Osteoblast (primary cell): ENCODE measurements at regions not wholly inside any gene's neighbourhood (a gene's known extent, or its start where the extent isn't known, plus 50 kb on each side); places are given as distances from the start of the nearest gene placed in this dataset.
"Not testable (repeated sequence)": the region's sequence is repeated elsewhere in the genome, so short reads cannot be mapped to it uniquely, and the experiment has no call there.

Source experiments
- DNase-seq: peaks from one replicate; pipeline ENCODE4 v3.0.0; 2011; ENCODE audit warnings: low spot score, mixed read lengths; ENCODE audit not compliant: insufficient read length; ENCODE audit errors: missing footprints
- H2AFZ ChIP-seq: 2 replicates; pipeline ENCODE4 v1.6.0; 2011; ENCODE audit warnings: mild to moderate bottlenecking, low read length
- H3K27ac ChIP-seq: 2 replicates; pipeline ENCODE4 v1.5.1; 2011; ENCODE audit warnings: mild to moderate bottlenecking, low read depth, low read length, moderate library complexity
- H3K27me3 ChIP-seq: 2 replicates; pipeline ENCODE4 v1.6.0; 2012; ENCODE audit warnings: mild to moderate bottlenecking, control low read depth, inconsistent platforms, low read length, moderate library complexity; ENCODE audit not compliant: insufficient read depth
- H3K36me3 ChIP-seq: 2 replicates; pipeline ENCODE4 v1.5.1; 2011; ENCODE audit warnings: mild to moderate bottlenecking, low read length, control low read depth, moderate library complexity; ENCODE audit not compliant: insufficient read depth
- H3K4me1 ChIP-seq: 2 replicates; pipeline ENCODE4 v1.5.1; 2011; ENCODE audit warnings: mild to moderate bottlenecking, low read length, control low read depth, moderate library complexity; ENCODE audit not compliant: insufficient read depth
- H3K4me2 ChIP-seq: 2 replicates; pipeline ENCODE4 v1.6.0; 2011; ENCODE audit warnings: mild to moderate bottlenecking, low read length; ENCODE audit not compliant: insufficient read depth
- H3K4me3 ChIP-seq: fragments of 200-600 bp; sonication (generic); 3 replicates; pipeline ENCODE4 v1.5.1; 2012; ENCODE audit warnings: mild to moderate bottlenecking, low read length, inconsistent platforms; ENCODE audit not compliant: insufficient read depth
- H3K79me2 ChIP-seq: 2 replicates; pipeline ENCODE4 v1.6.0; 2012; ENCODE audit warnings: mild to moderate bottlenecking, low read length, control low read depth, inconsistent platforms; ENCODE audit not compliant: insufficient read depth
- H3K9me3 ChIP-seq: 2 replicates; pipeline ENCODE4 v1.5.1; 2011; ENCODE audit warnings: low read depth, low read length, control low read depth
- H4K20me1 ChIP-seq: 2 replicates; pipeline ENCODE4 v1.6.0; 2012; ENCODE audit warnings: mild to moderate bottlenecking, low read length, control low read depth; ENCODE audit not compliant: insufficient read depth
- TF ChIP-seq, protein P1 (sequence below): IDR thresholded peaks from 2 replicates; pipeline ENCODE4 v1.5.1; 2011; ENCODE audit warnings: mild to moderate bottlenecking, low read depth, low read length, moderate library complexity; ENCODE audit errors: extremely low read depth

DNA sequence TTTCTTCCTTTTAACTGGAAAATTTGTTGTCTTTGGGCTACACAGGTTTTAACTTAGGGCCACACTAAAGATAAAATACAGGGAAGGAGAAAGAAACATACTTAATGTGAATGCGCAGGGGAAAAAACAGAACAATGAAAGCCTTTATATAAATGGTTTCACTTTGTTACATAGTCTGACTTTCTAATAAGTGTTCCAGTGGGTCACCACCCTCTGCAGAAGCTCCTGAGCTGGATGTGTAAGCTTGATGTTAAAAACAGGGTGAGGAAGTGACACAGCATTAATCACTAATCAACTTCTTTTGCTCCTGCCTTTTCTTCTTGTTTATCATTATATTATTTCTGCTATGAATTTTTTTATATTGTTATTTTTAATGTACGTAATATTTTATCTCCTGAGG lies 445.6 kb upstream of the CA10 start:
- no peak overlapping the region for H2AFZ ChIP-seq
- no peaks in the 10 kb centered on the region for H3K79me2 ChIP-seq
- no peaks in the 10 kb centered on the region for H3K9me3 ChIP-seq
- H3K27me3 ChIP-seq: no peaks in the 10 kb centered on the region
- no peaks in the 10 kb centered on the region for H4K20me1 ChIP-seq
- H3K36me3 ChIP-seq: no peaks in the 10 kb centered on the region
- H3K4me2 ChIP-seq: no peak overlapping the region
- no peaks in the 10 kb centered on the region for H3K4me1 ChIP-seq
- no peak overlapping the region for H3K27ac ChIP-seq
- TF ChIP-seq, protein P1, sequence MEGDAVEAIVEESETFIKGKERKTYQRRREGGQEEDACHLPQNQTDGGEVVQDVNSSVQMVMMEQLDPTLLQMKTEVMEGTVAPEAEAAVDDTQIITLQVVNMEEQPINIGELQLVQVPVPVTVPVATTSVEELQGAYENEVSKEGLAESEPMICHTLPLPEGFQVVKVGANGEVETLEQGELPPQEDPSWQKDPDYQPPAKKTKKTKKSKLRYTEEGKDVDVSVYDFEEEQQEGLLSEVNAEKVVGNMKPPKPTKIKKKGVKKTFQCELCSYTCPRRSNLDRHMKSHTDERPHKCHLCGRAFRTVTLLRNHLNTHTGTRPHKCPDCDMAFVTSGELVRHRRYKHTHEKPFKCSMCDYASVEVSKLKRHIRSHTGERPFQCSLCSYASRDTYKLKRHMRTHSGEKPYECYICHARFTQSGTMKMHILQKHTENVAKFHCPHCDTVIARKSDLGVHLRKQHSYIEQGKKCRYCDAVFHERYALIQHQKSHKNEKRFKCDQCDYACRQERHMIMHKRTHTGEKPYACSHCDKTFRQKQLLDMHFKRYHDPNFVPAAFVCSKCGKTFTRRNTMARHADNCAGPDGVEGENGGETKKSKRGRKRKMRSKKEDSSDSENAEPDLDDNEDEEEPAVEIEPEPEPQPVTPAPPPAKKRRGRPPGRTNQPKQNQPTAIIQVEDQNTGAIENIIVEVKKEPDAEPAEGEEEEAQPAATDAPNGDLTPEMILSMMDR: no peak
- DNase-seq: no peak
- H3K4me3 ChIP-seq: no peak overlapping the region

DNA sequence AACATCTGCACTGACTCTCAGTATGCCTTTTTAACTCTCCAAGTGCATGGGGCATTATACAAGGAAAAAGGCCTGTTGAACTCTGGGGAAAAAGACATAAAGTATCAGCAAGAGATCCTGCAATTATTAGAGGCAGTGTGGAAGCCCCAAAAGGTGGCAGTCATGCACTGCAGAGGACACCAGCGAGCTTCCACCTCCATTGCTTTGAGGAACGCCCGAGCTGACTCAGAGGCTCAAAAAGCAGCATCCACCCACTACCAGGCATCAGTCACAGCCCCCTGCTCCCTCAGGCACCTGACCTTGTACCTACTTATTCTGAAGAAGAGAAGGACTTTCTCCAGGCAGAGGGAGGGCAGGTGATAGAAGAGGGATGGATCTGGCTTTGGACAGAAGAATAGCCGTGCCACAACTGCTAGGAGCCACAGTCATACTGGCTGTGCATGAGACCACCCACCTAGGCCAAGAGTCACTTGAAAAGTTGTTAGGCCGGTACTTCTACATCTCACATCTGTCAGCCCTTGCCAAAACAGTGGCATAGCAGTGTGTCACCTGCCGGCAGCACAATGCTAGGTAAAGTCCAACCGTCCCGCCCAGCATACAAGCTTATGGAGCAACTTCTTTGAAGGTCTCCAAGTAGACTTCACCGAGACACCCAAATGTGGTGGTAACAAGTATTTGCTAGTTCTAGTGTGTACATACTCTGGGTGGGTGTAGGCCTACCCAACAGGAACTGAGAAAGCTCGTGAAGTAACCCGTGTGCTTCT lies 439.1 kb upstream of the CA10 start:
- not testable (repeated sequence) for H3K4me1 ChIP-seq, H3K4me3 ChIP-seq, DNase-seq, H3K36me3 ChIP-seq, H3K79me2 ChIP-seq, H3K27me3 ChIP-seq, H3K27ac ChIP-seq, H4K20me1 ChIP-seq, H2AFZ ChIP-seq, H3K4me2 ChIP-seq, H3K9me3 ChIP-seq

DNA sequence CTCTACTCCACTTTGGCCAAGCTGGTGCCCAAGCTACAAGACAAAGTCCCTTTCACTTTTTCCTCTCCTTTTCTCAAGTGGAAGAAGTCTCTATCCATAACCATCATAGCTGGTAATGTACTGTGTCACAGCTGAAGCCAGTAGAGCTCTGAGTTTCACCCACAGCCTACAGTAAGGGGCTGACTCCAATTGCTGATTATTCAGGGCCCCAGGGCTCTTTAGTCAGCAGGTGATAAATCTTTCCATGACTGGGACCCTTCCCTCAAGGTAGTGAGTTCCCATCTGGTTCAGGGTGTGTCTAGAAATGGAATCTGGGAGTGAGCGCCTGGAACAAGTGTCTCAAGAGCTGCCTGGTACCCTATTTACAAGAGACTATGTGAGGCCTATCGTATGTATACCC lies 436.0 kb upstream of the CA10 start:
- H3K4me1 ChIP-seq: no peaks in the 10 kb centered on the region
- no peaks in the 10 kb centered on the region for H3K27me3 ChIP-seq

DNA sequence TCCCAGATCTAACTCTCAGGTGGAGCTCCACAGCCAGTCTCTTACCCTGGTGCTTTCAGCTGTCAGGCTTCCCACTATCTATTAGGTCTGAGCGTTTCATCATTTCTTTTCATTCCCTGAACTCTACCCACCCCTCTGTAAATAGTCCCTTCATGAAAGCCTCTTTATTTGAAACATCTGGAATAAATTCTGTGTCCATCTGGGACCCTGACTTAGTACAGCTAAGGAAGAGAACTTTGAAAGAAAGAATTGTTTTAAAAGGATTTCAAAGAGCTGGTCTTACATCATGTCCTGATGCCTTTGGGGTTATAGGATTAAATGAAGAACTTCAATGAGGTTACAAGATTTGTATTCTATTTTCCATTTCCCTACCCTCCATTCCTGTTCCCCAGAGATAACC lies 388.5 kb upstream of the CA10 start:
- Histone ChIP-seq H3K27ac (no peak overlapping the region), H3K36me3 (no peaks in the 10 kb centered on the region), H3K4me2 (no peak overlapping the region), H4K20me1 (no peaks in the 10 kb centered on the region), H3K9me3 (peaks cover 3% of the 10 kb centered on the region), H2AFZ (no peak overlapping the region), H3K79me2 (no peaks in the 10 kb centered on the region), H3K27me3 (no peaks in the 10 kb centered on the region), H3K4me3 (no peak overlapping the region), H3K4me1 (no peaks in the 10 kb centered on the region)
- no peak for DNase-seq
- TF ChIP-seq, protein P1: no peak

More for the DNA sequence above, 436.0 kb upstream of the CA10 start:
- Histone ChIP-seq H3K79me2 (no peaks in the 10 kb centered on the region), H3K27ac (no peak overlapping the region), H3K4me3 (no peak overlapping the region), H3K9me3 (no peaks in the 10 kb centered on the region), H4K20me1 (no peaks in the 10 kb centered on the region), H2AFZ (no peak overlapping the region), H3K4me2 (no peak overlapping the region), H3K36me3 (no peaks in the 10 kb centered on the region)
- TF ChIP-seq, protein P1: no peak
- DNase-seq: no peak
